ENCODE measurements at regions not wholly inside any gene's neighbourhood (a gene's known extent, or its start where the extent isn't known, plus 50 kb on each side); places are given as distances from the start of the nearest gene placed in this dataset.
A peak's percentile ranks its signal among the peaks of the same experiment; 100 is the strongest.

- no peak for DNase-seq (ENCODE audit: low spot score)
Observed at GRCh38 chr5:143586781-143587362, 183.4 kb upstream of the NR3C1 start.

- no peak for DNase-seq (ENCODE audit: low spot score)
Observed at GRCh38 chr5:143585970-143586369, 182.5 kb upstream of the NR3C1 start.

- no peak for DNase-seq (ENCODE audit: low spot score)
Observed at GRCh38 chr5:143583409-143583808, 179.9 kb upstream of the NR3C1 start.

- no peak for DNase-seq (ENCODE audit: low spot score)
Observed at GRCh38 chr5:143582869-143583268, 179.4 kb upstream of the NR3C1 start.

GRCh38 chr5:143582176-143582575, 178.7 kb upstream of the NR3C1 start:
- no peak for DNase-seq (ENCODE audit: low spot score)

GRCh38 chr5:143581649-143582048, 178.2 kb upstream of the NR3C1 start:
- no peak for DNase-seq (ENCODE audit: low spot score)

GRCh38 chr5:143581147-143581546, 177.7 kb upstream of the NR3C1 start:
- no peak for DNase-seq (ENCODE audit: low spot score)

DNA sequence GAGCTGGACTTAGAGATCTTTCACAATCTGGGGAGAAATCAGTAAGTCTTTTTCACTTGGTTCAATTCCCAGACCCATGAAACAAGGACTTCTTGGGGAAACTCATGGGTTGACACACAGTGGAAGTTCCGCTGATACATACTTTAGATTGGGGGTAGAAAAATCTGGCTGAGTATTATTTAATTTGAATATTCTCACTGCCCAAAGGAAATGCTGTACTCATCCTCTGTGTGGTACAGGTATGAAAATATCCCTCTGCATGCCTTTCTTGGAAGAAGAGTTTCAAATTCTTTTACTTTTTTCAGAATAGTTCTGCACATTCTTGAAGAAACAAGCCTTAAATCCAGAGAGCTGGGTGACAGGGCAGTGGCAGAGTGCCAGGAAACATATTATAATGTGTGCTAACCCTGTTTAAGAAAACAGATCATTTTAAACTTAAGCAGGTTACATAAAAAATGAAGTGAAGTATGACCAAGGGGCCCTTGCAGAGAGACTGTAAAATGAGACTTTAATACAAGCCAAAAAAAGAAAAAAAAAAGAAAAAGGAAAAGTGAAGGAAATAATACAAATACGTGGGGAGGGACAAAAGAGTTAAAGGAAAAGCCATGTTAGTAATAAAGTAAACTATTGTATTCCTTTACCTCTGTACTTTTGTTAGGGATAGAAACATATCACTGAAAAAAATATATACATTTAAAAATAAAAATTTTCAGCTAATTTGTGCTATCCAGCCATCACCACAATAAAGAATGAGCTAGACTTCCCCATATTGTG, 173.4 kb upstream of the NR3C1 start:
- DNase-seq (ENCODE audit: low spot score): no peak

GRCh38 chr5:143575286-143575685, 171.8 kb upstream of the NR3C1 start:
- DNase-seq (ENCODE audit: low spot score): no peak

DNA sequence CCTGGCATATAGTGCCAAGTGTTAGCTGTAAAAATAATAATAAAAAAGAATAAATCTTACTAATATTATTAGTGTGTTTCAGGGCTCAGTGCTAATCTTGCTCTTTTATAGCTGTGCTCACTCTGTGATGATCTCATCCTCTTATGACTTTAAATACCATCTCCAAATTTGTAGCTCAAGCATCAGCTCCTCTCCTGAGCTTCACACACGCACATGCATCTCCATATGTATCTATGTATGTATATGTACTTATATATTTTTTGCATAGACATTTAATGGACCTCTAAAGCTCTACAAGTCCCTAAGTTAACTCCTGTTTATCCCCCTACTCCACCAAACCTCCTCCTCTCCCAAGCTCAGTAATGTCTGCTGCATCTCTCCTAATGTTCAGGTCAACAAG, 170.8 kb upstream of the NR3C1 start:
- DNase-seq (ENCODE audit: low spot score): no peak

DNA sequence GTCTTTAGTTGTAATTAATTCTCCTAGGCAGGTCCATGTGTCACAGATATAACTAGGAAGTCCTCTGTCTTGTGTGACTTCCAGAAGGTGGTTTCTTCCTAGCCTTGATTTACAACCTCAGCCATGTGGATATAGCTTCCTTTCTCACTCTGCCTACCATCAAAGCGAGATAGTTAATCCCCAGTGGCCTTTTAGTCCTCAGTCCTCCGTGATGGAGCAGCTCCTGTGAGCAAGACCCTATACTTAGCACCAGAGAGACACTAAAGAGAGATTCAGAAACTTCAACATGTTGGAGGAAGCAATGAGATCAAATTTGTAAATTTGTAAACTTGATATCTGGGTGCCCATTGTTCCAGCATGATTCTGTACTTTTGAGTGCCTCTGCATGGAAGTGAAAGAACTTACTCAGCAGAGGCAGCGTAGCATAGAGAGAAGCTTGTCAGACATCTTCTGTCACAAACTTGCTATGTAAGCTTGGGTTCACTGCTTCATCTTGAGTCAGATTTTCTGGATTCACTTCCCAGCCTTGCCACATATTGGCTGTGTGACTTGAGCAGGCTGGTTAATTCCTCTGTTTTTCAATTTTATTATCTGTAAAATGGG, 170.2 kb upstream of the NR3C1 start:
- no peak for DNase-seq (ENCODE audit: low spot score)

- no peak for DNase-seq (ENCODE audit: low spot score)
Observed at GRCh38 chr5:143572671-143573070, 169.2 kb upstream of the NR3C1 start.

DNA sequence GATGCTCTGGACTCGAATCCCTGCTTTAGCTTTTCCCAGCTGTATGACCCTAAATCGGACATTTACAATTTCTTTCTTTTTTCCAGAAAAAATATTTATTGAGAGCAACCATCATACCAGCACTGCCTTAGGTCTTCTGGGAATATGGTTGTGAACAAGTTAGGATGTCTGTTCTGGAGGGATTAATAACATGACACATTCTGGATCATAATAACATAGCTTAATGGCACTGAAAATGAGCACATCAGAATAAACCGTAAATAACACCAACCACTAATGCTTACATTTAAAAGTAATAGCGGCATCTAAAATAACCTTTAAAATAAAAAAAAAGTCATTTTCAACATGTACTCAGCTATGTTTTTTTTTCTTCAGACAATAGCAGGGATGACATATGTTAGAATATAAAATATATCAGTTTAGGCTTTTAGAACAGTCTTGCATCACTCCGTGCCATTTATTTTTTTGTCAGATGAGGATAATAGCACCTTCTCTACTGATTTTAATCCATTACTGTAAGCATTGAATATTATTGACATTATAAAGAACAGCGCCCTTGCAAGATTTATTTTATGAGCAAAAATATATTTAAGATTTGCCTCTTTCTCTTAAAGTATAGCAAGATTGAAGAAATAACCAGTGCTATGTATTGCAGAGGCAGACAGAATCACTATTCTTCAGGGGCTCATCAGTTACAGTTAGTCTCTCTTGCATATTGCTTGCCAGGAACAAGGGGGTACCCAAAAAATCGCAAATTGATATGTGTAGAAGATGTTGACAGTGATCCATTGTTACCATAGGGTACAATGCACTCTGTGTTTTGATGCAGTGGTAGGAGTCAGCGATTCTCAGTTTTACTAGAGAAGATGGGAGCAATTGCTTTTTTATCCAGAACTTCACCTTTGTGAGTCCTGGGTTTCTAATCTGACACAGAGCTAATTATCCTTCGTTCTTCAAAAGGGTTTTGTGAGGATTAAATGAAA, 168.4 kb upstream of the NR3C1 start:
- no peak for DNase-seq (ENCODE audit: low spot score)

DNA sequence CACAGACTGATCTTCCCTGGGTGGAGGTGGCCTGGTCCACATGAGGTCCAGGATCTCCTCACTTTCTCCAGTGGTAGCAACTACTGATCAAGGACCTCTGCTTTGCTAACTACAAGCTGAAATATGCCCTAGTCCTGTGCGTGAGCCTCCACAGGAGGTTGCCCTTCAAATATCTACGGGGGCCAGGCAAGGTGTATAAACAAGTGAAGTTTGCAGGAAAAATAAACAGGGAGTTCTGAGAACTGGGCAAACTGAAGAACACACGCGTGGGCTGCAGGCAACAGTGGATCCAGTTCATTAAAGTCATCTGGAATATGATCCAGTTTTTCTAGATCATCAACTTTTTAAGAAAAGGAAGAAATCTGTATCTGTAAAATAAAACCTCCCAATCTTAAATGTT, 167.5 kb upstream of the NR3C1 start:
- DNase-seq (ENCODE audit: low spot score): no peak

DNA sequence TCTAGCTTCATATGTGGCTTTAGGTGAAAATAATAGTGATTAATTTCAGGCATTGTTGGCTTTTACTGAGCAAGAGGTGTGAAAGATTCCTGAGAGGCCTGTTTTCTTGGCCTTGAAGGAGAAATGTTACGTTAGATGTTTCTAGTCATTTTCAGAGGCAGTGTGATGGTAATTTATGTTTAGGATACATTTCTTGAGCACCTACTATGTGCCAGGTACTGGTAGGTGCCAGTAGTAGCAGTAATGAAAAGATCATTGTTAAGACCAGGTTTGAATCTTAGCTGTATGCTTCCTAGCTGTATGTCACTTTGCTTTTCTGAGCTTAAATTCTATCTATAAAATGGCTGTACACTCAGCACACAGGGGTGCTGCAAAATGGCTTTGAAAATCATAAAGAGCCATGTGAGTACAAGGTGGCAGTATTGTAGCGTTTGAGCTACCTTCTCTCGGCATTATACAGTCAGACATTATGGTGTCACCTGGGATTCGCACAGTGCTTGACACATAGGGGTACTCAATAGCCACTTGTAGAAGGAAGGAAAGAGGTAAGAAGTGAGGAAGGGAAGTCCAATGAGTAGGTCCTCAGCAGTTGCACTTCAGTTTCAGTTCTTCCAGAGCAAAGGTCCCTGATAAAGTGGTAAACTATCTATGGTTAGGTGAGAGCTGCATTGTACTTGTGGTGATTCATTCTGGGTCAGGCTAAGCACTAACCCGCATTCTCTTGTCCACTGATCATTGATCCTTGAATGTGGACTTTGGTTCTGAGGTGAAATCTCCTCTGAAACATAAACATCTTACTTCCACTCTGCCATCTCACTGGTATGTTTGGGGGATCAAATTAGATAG, 166.5 kb upstream of the NR3C1 start:
- no peak for DNase-seq (ENCODE audit: low spot score)

GRCh38 chr5:143569213-143569701, 165.8 kb upstream of the NR3C1 start:
- no peak for DNase-seq (ENCODE audit: low spot score)

DNA sequence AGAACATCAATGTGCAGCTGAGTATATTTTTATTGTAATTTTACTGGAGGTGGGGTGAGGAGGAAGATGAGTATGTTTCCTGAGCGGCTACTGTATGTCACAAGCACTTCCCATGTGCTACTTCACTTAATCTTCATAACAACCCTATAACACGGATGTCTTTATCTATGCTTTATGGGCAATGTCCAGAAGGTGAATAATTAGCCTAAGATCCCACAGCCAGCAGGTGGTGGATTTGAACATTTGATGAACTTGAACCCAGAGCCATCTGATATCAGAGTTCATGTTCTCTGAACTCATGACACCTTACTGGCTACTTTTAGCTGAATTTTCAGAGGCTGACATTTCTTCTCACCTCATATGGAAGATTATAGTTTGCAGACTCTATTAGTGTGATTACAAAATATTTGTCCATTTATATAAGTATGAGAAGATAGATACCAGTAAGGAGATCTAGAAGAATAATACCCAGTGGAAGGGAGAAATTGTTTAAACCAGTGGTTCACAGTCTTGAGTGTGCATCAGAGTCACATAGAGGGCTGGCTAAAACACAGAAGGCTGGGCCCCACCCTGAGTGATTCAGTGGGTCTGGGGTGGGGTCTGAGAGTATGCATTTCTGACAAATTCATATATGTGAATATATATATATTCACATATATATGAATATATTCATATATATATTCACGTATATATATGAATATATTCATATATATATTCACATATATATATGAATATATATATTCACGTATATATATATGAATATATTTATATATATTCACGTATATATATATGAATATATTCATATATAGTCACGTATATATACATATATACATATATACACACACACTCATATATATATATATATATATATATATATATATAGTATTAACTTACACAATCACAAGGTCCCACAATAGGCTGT, 164.4 kb upstream of the NR3C1 start:
- no peak for DNase-seq (ENCODE audit: low spot score)

DNA sequence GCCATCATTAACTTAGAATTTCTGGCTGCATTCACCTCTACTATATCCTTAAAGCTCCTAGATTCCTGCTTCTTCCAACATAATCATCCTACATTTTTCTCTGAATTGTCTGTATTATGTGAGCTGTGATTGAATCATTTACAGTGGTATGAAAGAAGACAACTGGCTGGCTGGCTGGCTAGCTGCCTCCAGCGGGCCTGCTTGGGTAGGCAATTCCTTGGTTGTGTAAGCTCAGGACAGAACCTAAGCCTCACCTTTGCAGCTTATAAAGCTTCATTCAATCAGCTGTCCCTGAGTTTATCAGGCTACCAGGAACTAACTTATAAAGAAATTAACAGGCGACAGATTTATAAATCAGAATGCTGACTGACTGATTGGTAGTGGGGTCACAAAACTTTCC, 162.7 kb upstream of the NR3C1 start:
- no peak for DNase-seq (ENCODE audit: low spot score)

DNA sequence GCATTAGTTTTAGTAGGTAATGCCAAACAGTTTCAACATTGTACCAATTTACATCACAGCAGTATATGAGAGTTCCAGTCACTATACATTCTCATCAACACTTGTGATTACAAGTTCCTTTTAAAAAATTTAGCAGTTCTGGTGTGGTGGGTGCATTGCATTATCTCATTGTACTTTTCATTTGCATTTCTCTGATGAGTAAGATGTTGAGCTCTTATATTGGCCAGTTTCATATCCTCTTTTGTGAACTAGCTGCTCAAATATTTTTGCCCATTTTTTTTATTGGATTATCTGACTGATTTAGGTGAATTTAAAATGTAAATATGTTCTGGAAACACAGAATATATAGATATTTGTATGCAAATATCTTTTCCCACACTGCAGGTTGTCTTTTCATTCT, 160.9 kb upstream of the NR3C1 start:
- DNase-seq (ENCODE audit: low spot score): peak; percentile 77

DNA sequence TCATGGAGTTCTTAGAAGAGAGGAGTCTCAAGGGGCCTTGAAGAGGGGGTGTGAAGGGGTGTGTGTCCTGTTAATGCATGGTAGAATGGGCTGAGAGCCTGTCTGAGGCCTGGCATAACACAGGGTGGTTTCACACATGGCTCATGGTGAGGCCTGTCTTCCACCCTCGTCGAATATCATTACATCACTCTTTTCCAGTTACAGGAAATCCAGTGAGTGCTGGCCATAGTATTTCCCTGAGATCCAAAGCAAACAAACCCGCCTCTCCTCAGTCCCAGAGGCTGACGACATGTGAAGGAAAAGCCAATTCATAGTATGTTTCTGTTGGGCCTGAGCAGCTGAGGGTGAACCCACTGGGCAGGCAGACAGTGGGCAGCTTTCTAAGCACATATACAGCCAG, 159.4 kb upstream of the NR3C1 start:
- no peak for DNase-seq (ENCODE audit: low spot score)
